HCT116 (cell line): ENCODE measurements at regions not wholly inside any gene's neighbourhood (a gene's known extent, or its start where the extent isn't known, plus 50 kb on each side); places are given as distances from the start of the nearest gene placed in this dataset.

Experiments
- ATAC-seq: fragments of 200-7000 bp; cut with Tn5 transposase; 2 replicates; pipeline ENCODE4 v1.9.1; 2020; ENCODE audit warnings: mild to moderate bottlenecking, moderate library complexity
- BruUV-seq: library from RNA; stranded (reverse); fragments of 400-500 nt; replicated peaks from 2 replicates; lab custom pipeline; 2021; lab: Mats Ljungman, UMichigan
- CTCF ChIA-PET: fragments of 300-600 bp; sonication (Branson Sonifier 250); formaldehyde crosslinking; loops from one replicate; lab custom pipeline; 2021; ENCODE audit warnings: antibody characterized with exemption; lab: Charles Lee
- POLR2A ChIA-PET: fragments of 300-600, 350-600 bp; sonication (Branson Sonifier 250); formaldehyde crosslinking; loops from one replicate; lab custom pipeline; 2021; ENCODE audit warnings: antibody characterized with exemption; lab: Charles Lee
- RAD21 ChIA-PET, 2 experiments: fragments of 300-600 bp; sonication (Branson Sonifier 250); formaldehyde crosslinking; loops; one replicate each; lab custom pipeline; 2023; ENCODE audit warnings: low total read pairs in 2 of 2; ENCODE audit not compliant: uncharacterized antibody in 2 of 2, unreplicated experiment in 2 of 2, low non-redundant PET in 1 of 2; lab: Charles Lee
- DNase-seq: peaks from one replicate; pipeline ENCODE4 v3.0.0-alpha.2; 2010; ENCODE audit warnings: low read depth, low spot score
- H2AFZ ChIP-seq: fragments of 200-600 bp; shearing (Covaris generic), sonication (generic); 2 replicates; pipeline ENCODE4 v1.6.1; 2017; ENCODE audit warnings: low read depth, mixed run types, mixed read lengths, antibody characterized with exemption, low read length; ENCODE audit not compliant: poor library complexity, severe bottlenecking
- H3K27ac ChIP-seq: 2 replicates; pipeline ENCODE4 v1.5.1; 2012; ENCODE audit warnings: low read depth, low read length
- H3K27me3 ChIP-seq: fragments of 200-600 bp; sonication (generic); 2 replicates; pipeline ENCODE4 v1.6.1; 2016; ENCODE audit warnings: mixed run types, low read length, mixed read lengths; ENCODE audit not compliant: insufficient read depth
- H3K36me3 ChIP-seq, 2 experiments: fragments of 200-500 bp in 1 of 2; fragments of 200-600 bp in 1 of 2; sonication (Bioruptor generic) in 1 of 2; sonication (generic) in 1 of 2; 2 replicates each; pipeline versions ENCODE4 v1.5.1 to v1.6.1; 2014 to 2016; ENCODE audit warnings: low read length in 2 of 2, inconsistent platforms in 1 of 2, mixed read lengths in 1 of 2, mixed run types in 1 of 2; ENCODE audit not compliant: insufficient read depth in 2 of 2, control insufficient read depth in 1 of 2
- H3K4me1 ChIP-seq, 2 experiments: fragments of 200-600 bp in 1 of 2; sonication (generic) in 1 of 2; 2 replicates each; pipeline versions ENCODE4 v1.5.1 to v1.6.1; 2012 to 2017; ENCODE audit warnings: low read length in 2 of 2, inconsistent platforms in 1 of 2, mild to moderate bottlenecking in 1 of 2, mixed read lengths in 1 of 2, mixed run types in 1 of 2, moderate library complexity in 1 of 2; ENCODE audit not compliant: insufficient read depth in 2 of 2, control insufficient read depth in 1 of 2
- H3K4me2 ChIP-seq: fragments of 200-600 bp; sonication (generic); 2 replicates; pipeline ENCODE4 v1.6.1; 2017; ENCODE audit warnings: mixed run types, low read length, mixed read lengths
- H3K4me3 ChIP-seq, 2 experiments: fragments of 200-600 bp in 1 of 2; sonication (generic) in 1 of 2; replicated peaks in 1 of 2; 2 replicates each; pipeline ENCODE4 v1.5.1; 2011 to 2016; ENCODE audit warnings: low read length in 2 of 2, control low read depth in 1 of 2, low read depth in 1 of 2, mild to moderate bottlenecking in 1 of 2, mixed read lengths in 1 of 2, mixed run types in 1 of 2
- H3K79me2 ChIP-seq: fragments of 200-600 bp; sonication (generic); 2 replicates; pipeline ENCODE4 v1.6.1; 2017; ENCODE audit warnings: mild to moderate bottlenecking, mixed run types, low read length, moderate library complexity, mixed read lengths; ENCODE audit not compliant: insufficient read depth
- H3K9ac ChIP-seq: fragments of 200-600 bp; sonication (generic); 2 replicates; pipeline ENCODE4 v1.6.1; 2016; ENCODE audit warnings: low read length, mixed read lengths
- H3K9me2 ChIP-seq: fragments of 200-600 bp; sonication (generic), shearing (Covaris generic); 2 replicates; pipeline ENCODE4 v1.6.1; 2017; ENCODE audit warnings: mixed run types, mild to moderate bottlenecking, moderate library complexity; ENCODE audit not compliant: insufficient read depth
- H3K9me3 ChIP-seq, 2 experiments: fragments of 200-500 bp in 1 of 2; fragments of 200-600 bp in 1 of 2; sonication (Bioruptor generic) in 1 of 2; sonication (generic) in 1 of 2; 2 replicates each; pipeline ENCODE4 v1.6.1; 2014 to 2017; ENCODE audit warnings: low read length in 2 of 2, mixed read lengths in 2 of 2, inconsistent platforms in 1 of 2, low read depth in 1 of 2, mild to moderate bottlenecking in 1 of 2, mixed run types in 1 of 2, moderate library complexity in 1 of 2; ENCODE audit not compliant: control insufficient read depth in 1 of 2, insufficient read depth in 1 of 2
- H4K20me1 ChIP-seq: fragments of 200-600 bp; sonication (generic), shearing (Covaris generic); 2 replicates; pipeline ENCODE4 v1.6.1; 2017; ENCODE audit warnings: mixed run types, mild to moderate bottlenecking, moderate library complexity; ENCODE audit not compliant: insufficient read depth
- ATF3 ChIP-seq: IDR thresholded peaks from 2 replicates; pipeline ENCODE4 v1.6.1; 2012
- CEBPB ChIP-seq: IDR thresholded peaks from 2 replicates; pipeline ENCODE4 v1.6.1; 2012; ENCODE audit warnings: low read depth
- EGR1 ChIP-seq: IDR thresholded peaks from 2 replicates; pipeline ENCODE4 v1.6.1; 2012; ENCODE audit warnings: low read depth
- ELF1 ChIP-seq: IDR thresholded peaks from 2 replicates; pipeline ENCODE4 v1.6.1; 2012; ENCODE audit warnings: low read depth, borderline replicate concordance
- EZH2 ChIP-seq: fragments of 200-600 bp; sonication (generic); IDR thresholded peaks from 2 replicates; pipeline ENCODE4 v1.6.1; 2017; ENCODE audit warnings: antibody characterized with exemption, mixed run types
- FOSL1 ChIP-seq: IDR thresholded peaks from 2 replicates; pipeline ENCODE4 v1.6.1; 2012; ENCODE audit warnings: low read depth
- POLR2A ChIP-seq: IDR thresholded peaks from 2 replicates; pipeline ENCODE4 v1.7.0; 2011; ENCODE audit warnings: borderline replicate concordance; ENCODE audit not compliant: insufficient read depth, insufficient read length; ENCODE audit errors: extremely low read depth
- SIN3A ChIP-seq: IDR thresholded peaks from 2 replicates; pipeline ENCODE4 v1.6.1; 2012; ENCODE audit warnings: low read depth
- SP1 ChIP-seq: IDR thresholded peaks from 2 replicates; pipeline ENCODE4 v1.6.1; 2012; ENCODE audit warnings: low read depth
- SRF ChIP-seq: IDR thresholded peaks from 2 replicates; pipeline ENCODE4 v1.6.1; 2012; ENCODE audit warnings: low read depth
- YY1 ChIP-seq: IDR thresholded peaks from 2 replicates; pipeline ENCODE4 v1.6.1; 2011; ENCODE audit warnings: low read length, low read depth, moderate library complexity, mild to moderate bottlenecking; ENCODE audit not compliant: insufficient replicate concordance; ENCODE audit errors: extremely low read depth
- ZFX ChIP-seq: fragments of 450-650 bp; IDR thresholded peaks from 2 replicates; pipeline ENCODE4 v1.6.1; 2017
- ZNF274 ChIP-seq: fragments of 200-500 bp; sonication (Bioruptor generic); IDR thresholded peaks from 2 replicates; pipeline ENCODE4 v1.6.1; 2014; ENCODE audit warnings: mild to moderate bottlenecking, low read depth, low read length, inconsistent platforms
- intact Hi-C: fragments of 100-400 bp; cut with micrococcal nuclease; formaldehyde crosslinking; loops from 2 replicates; pipeline ENCODE4 v1.10.0; 2022
- TF ChIP-seq, protein P1 (sequence below): IDR thresholded peaks from 2 replicates; pipeline ENCODE4 v1.6.1; 2012; ENCODE audit warnings: low read depth
- TF ChIP-seq, protein P2 (sequence below): IDR thresholded peaks from 2 replicates; pipeline ENCODE4 v1.6.1; 2011; ENCODE audit warnings: mild to moderate bottlenecking, low read length, moderate library complexity; ENCODE audit not compliant: insufficient replicate concordance; ENCODE audit errors: extremely low read depth
- TF ChIP-seq, protein P3 (sequence below): IDR thresholded peaks from 2 replicates; pipeline ENCODE4 v1.6.1; 2012

- H3K27me3 ChIP-seq: no peaks in the 10 kb centered on the region
- H3K4me2 ChIP-seq: no peak overlapping the region
- ChIA-PET RAD21 (no interaction called here), POLR2A (no interaction called here), CTCF (no interaction called here)
- H3K36me3 ChIP-seq: no peaks in the 10 kb centered on the region
- BruUV-seq: no TSS peak
- DNase-seq: no peak
- intact Hi-C loops: no loop called here
- H2AFZ ChIP-seq: no peak overlapping the region
- H3K9me3 ChIP-seq: peaks cover 4 to 6% of the 10 kb centered on the region in 2 experiments; a peak in 2 of 4 replicates
- no peak for TF ChIP-seq SIN3A
- TF ChIP-seq ATF3: no peak
- TF ChIP-seq SRF: no peak
- no peak for TF ChIP-seq ZNF274
- TF ChIP-seq SP1: no peak
- no peak for TF ChIP-seq ZFX
- TF ChIP-seq EGR1: no peak
- no peak for TF ChIP-seq YY1
- no peak for TF ChIP-seq FOSL1
- no peak for TF ChIP-seq CEBPB
- H3K9ac ChIP-seq: no peak overlapping the region
- H3K79me2 ChIP-seq: no peaks in the 10 kb centered on the region
- no peaks in the 10 kb centered on the region for H3K9me2 ChIP-seq
- no peaks in the 10 kb centered on the region for H3K4me1 ChIP-seq
- no peak overlapping the region for H3K4me3 ChIP-seq
- no peaks in the 10 kb centered on the region for H4K20me1 ChIP-seq
- ATAC-seq: no peak
- H3K27ac ChIP-seq: no peak overlapping the region
Measured at GRCh38 chr11:91731051-91731450, 493.6 kb upstream of the FAT3 start.

- ChIA-PET CTCF (no interaction called here), POLR2A (no interaction called here), RAD21 (no interaction called here)
- no peaks in the 10 kb centered on the region for H3K79me2 ChIP-seq
- H3K9me3 ChIP-seq: peaks cover 4 to 6% of the 10 kb centered on the region in 2 experiments; a peak in 2 of 4 replicates
- H2AFZ ChIP-seq: no peak overlapping the region
- no peaks in the 10 kb centered on the region for H3K27me3 ChIP-seq
- H3K9ac ChIP-seq: no peak overlapping the region
- no TSS peak for BruUV-seq
- H3K27ac ChIP-seq: no peak overlapping the region
- H3K4me1 ChIP-seq: no peaks in the 10 kb centered on the region
- no peaks in the 10 kb centered on the region for H4K20me1 ChIP-seq
- H3K9me2 ChIP-seq: no peaks in the 10 kb centered on the region
- DNase-seq (no peak), ATAC-seq (no peak)
- H3K36me3 ChIP-seq: no peaks in the 10 kb centered on the region
- no peak overlapping the region for H3K4me2 ChIP-seq
- no peak overlapping the region for H3K4me3 ChIP-seq
- intact Hi-C loops: no loop called here
- TF ChIP-seq, protein P1, sequence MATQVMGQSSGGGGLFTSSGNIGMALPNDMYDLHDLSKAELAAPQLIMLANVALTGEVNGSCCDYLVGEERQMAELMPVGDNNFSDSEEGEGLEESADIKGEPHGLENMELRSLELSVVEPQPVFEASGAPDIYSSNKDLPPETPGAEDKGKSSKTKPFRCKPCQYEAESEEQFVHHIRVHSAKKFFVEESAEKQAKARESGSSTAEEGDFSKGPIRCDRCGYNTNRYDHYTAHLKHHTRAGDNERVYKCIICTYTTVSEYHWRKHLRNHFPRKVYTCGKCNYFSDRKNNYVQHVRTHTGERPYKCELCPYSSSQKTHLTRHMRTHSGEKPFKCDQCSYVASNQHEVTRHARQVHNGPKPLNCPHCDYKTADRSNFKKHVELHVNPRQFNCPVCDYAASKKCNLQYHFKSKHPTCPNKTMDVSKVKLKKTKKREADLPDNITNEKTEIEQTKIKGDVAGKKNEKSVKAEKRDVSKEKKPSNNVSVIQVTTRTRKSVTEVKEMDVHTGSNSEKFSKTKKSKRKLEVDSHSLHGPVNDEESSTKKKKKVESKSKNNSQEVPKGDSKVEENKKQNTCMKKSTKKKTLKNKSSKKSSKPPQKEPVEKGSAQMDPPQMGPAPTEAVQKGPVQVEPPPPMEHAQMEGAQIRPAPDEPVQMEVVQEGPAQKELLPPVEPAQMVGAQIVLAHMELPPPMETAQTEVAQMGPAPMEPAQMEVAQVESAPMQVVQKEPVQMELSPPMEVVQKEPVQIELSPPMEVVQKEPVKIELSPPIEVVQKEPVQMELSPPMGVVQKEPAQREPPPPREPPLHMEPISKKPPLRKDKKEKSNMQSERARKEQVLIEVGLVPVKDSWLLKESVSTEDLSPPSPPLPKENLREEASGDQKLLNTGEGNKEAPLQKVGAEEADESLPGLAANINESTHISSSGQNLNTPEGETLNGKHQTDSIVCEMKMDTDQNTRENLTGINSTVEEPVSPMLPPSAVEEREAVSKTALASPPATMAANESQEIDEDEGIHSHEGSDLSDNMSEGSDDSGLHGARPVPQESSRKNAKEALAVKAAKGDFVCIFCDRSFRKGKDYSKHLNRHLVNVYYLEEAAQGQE: no peak
- TF ChIP-seq EZH2 (no peak), ATF3 (no peak), YY1 (no peak), ELF1 (no peak), SP1 (no peak), POLR2A (no peak), ZNF274 (no peak)
- TF ChIP-seq, protein P2, sequence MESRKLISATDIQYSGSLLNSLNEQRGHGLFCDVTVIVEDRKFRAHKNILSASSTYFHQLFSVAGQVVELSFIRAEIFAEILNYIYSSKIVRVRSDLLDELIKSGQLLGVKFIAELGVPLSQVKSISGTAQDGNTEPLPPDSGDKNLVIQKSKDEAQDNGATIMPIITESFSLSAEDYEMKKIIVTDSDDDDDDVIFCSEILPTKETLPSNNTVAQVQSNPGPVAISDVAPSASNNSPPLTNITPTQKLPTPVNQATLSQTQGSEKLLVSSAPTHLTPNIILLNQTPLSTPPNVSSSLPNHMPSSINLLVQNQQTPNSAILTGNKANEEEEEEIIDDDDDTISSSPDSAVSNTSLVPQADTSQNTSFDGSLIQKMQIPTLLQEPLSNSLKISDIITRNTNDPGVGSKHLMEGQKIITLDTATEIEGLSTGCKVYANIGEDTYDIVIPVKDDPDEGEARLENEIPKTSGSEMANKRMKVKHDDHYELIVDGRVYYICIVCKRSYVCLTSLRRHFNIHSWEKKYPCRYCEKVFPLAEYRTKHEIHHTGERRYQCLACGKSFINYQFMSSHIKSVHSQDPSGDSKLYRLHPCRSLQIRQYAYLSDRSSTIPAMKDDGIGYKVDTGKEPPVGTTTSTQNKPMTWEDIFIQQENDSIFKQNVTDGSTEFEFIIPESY: no peak
- TF ChIP-seq, protein P3, sequence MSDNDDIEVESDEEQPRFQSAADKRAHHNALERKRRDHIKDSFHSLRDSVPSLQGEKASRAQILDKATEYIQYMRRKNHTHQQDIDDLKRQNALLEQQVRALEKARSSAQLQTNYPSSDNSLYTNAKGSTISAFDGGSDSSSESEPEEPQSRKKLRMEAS: no peak
Measured at GRCh38 chr11:91730620-91731019, 494.0 kb upstream of the FAT3 start.
